Adrenal gland (tissue), 5 donors: ENCODE measurements at regions not wholly inside any gene's neighbourhood (a gene's known extent, or its start where the extent isn't known, plus 50 kb on each side); places are given as distances from the start of the nearest gene placed in this dataset.
"Not testable (repeated sequence)": the region's sequence is repeated elsewhere in the genome, so short reads cannot be mapped to it uniquely, and the experiment has no call there.

ENCODE experiments used
- CTCF ChIP-seq, 6 experiments: fragments of 450-650 bp in 4 of 6; fragments of 200-600 bp in 2 of 6; sonication (generic) in 1 of 6; IDR thresholded peaks; 1 replicate in 5 of 6; 2 replicates in 1 of 6; pipeline versions ENCODE4 v1.5.1 to v1.8.0; 2016 to 2021; ENCODE audit warnings: antibody characterized with exemption in 6 of 6, mild to moderate bottlenecking in 2 of 6, moderate library complexity in 1 of 6
- POLR2A ChIP-seq, 2 donors: fragments of 450-650 bp; IDR thresholded peaks; one replicate each; pipeline ENCODE4 v1.6.1; 2017; ENCODE audit warnings: antibody characterized with exemption in 2 of 2, mild to moderate bottlenecking in 2 of 2, moderate library complexity in 1 of 2
- donor health status: DM: no; HTN: no; CAD: no.

- TF ChIP-seq CTCF, POLR2A (IDR thresholded peaks at IDR 0.05): not testable (repeated sequence)
These were observed 144.5 kb downstream of the TMEM167A start for GRCh38 chr5:82932473-82933220.
